B cell (primary cell): ENCODE measurements at regions not wholly inside any gene's neighbourhood (a gene's known extent, or its start where the extent isn't known, plus 50 kb on each side); places are given as distances from the start of the nearest gene placed in this dataset.

Source experiments
- ATAC-seq: fragments of 200-7000 bp; cut with Tn5 transposase; one replicate; pipeline ENCODE4 v1.10.0; 2021; ENCODE audit warnings: low read depth, mild to moderate bottlenecking, moderate number of reproducible peaks, moderate library complexity
- CTCF ChIA-PET: fragments of 350-600 bp; sonication (Branson Sonifier 250); formaldehyde crosslinking; loops from one replicate; lab custom pipeline; 2021; ENCODE audit warnings: antibody characterized with exemption, inconsistent platforms; lab: Charles Lee
- POLR2A ChIA-PET: fragments of 350-600 bp; sonication (Branson Sonifier 250); formaldehyde crosslinking; loops from one replicate; lab custom pipeline; 2021; ENCODE audit warnings: antibody characterized with exemption; lab: Charles Lee
- DNase-seq: peaks from one replicate; pipeline ENCODE4 v3.0.0; 2013
- H2AFZ ChIP-seq: 2 replicates; pipeline ENCODE4 v1.6.1; 2012; ENCODE audit warnings: mild to moderate bottlenecking, low read depth, low read length; ENCODE audit not compliant: insufficient read depth, poor library complexity, severe bottlenecking
- H3K27ac ChIP-seq, 2 donors: 1 replicate in 1 of 2; 2 replicates in 1 of 2; pipeline ENCODE4 v1.5.1; 2012 to 2013; ENCODE audit warnings: low read length in 2 of 2, mild to moderate bottlenecking in 2 of 2, moderate library complexity in 1 of 2
- H3K27me3 ChIP-seq, 4 experiments: fragments of 200-600 bp in 1 of 4; sonication (generic) in 1 of 4; replicated peaks in 1 of 4; 1 replicate in 2 of 4; 2 replicates in 2 of 4; pipeline versions ENCODE4 v1.6.1 to v1.7.0; 2013 to 2016; ENCODE audit warnings: low read length in 3 of 4, mild to moderate bottlenecking in 2 of 4, mixed read lengths in 1 of 4, moderate library complexity in 1 of 4; ENCODE audit not compliant: insufficient read depth in 4 of 4, control insufficient read depth in 3 of 4; ENCODE audit errors: control extremely low read depth in 1 of 4
- H3K36me3 ChIP-seq, 2 experiments: replicated peaks in 1 of 2; 1 replicate in 1 of 2; 2 replicates in 1 of 2; pipeline versions ENCODE4 v1.6.1 to v1.7.1; 2013; ENCODE audit warnings: low read length in 1 of 2; ENCODE audit not compliant: insufficient read depth in 2 of 2, control insufficient read depth in 1 of 2; ENCODE audit errors: control extremely low read depth in 1 of 2, extremely low read depth in 1 of 2
- H3K4me1 ChIP-seq, 2 donors: fragments of 200-600 bp in 1 of 2; sonication (generic) in 1 of 2; 1 replicate in 1 of 2; 2 replicates in 1 of 2; pipeline versions ENCODE4 v1.5.1 to v1.6.1; 2013 to 2017; ENCODE audit warnings: low read length in 2 of 2; ENCODE audit not compliant: control insufficient read depth in 2 of 2, insufficient read depth in 2 of 2
- H3K4me2 ChIP-seq: replicated peaks from 2 replicates; pipeline ENCODE3; 2012; ENCODE audit warnings: mild to moderate bottlenecking, low read depth, low read length; ENCODE audit not compliant: poor library complexity, severe bottlenecking
- H3K4me3 ChIP-seq, 5 experiments: fragments of 200-600 bp in 1 of 5; sonication (generic) in 1 of 5; 1 replicate in 3 of 5; 2 replicates in 2 of 5; pipeline versions ENCODE4 v1.5.1 to v1.7.0; 2011 to 2016; ENCODE audit warnings: low read length in 4 of 5, mild to moderate bottlenecking in 4 of 5, low read depth in 2 of 5, control low read depth in 1 of 5, moderate library complexity in 1 of 5; ENCODE audit not compliant: insufficient read depth in 1 of 5; ENCODE audit errors: control extremely low read depth in 1 of 5, extremely low read depth in 1 of 5
- H3K79me2 ChIP-seq: fragments of 200-600 bp; sonication (generic); one replicate; pipeline ENCODE4 v1.6.0; 2016; ENCODE audit warnings: low read length; ENCODE audit not compliant: control insufficient read depth, insufficient read depth
- H3K9ac ChIP-seq: fragments of 200-600 bp; sonication (generic); 2 replicates; pipeline ENCODE4 v1.6.1; 2017; ENCODE audit warnings: mild to moderate bottlenecking, low read length, moderate library complexity
- H3K9me3 ChIP-seq, 3 donors: one replicate each; pipeline versions ENCODE4 v1.6.1 to v1.7.1; 2013; ENCODE audit warnings: low read length in 2 of 3; ENCODE audit not compliant: control insufficient read depth in 2 of 3, insufficient read depth in 1 of 3; ENCODE audit errors: control extremely low read depth in 1 of 3
- H4K20me1 ChIP-seq: 2 replicates; pipeline ENCODE4 v1.6.0; 2012; ENCODE audit warnings: mild to moderate bottlenecking, low read length; ENCODE audit not compliant: insufficient read depth, control insufficient read depth, poor library complexity, severe bottlenecking
- H3K27ac Mint-ChIP-seq: one replicate; pipeline ENCODE4 v1.8.0; 2021; ENCODE audit warnings: mixed read lengths
- H3K27me3 Mint-ChIP-seq: one replicate; pipeline ENCODE4 v1.8.0; 2021; ENCODE audit warnings: mixed read lengths
- H3K4me1 Mint-ChIP-seq: one replicate; pipeline ENCODE4 v1.8.0; 2021; ENCODE audit warnings: mixed read lengths
- H3K4me3 Mint-ChIP-seq: one replicate; pipeline ENCODE4 v1.8.0; 2021; ENCODE audit warnings: mixed read lengths
- H3K9me3 Mint-ChIP-seq: one replicate; pipeline ENCODE4 v1.8.0; 2022; ENCODE audit warnings: mixed read lengths; ENCODE audit not compliant: insufficient read depth
- CTCF ChIP-seq: fragments of 200-600 bp; IDR thresholded peaks from one replicate; pipeline ENCODE4 v1.8.0; 2022; ENCODE audit warnings: antibody characterized with exemption, mild to moderate bottlenecking
- EZH2 ChIP-seq: IDR thresholded peaks from 2 replicates; pipeline ENCODE4 v1.6.1; 2012; ENCODE audit warnings: borderline replicate concordance, low read depth, mild to moderate bottlenecking, moderate library complexity, low read length; ENCODE audit not compliant: insufficient read depth, poor library complexity, severe bottlenecking
- WGBS: methylation state at CpG from one replicate; pipeline ENCODE4 v1.1.5; 2013; ENCODE audit warnings: missing lambda C conversion rate; ENCODE audit not compliant: insufficient coverage; 5-methylcytosine and 5-hydroxymethylcytosine counted together
- intact Hi-C: fragments of 100-400 bp; cut with micrococcal nuclease; formaldehyde crosslinking; loops from one replicate; pipeline ENCODE4 v1.10.0; 2022

- Histone ChIP-seq H3K9me3 (peaks cover 0 to 4% (median 0%) of the 10 kb centered on the region in 3 donors), H3K79me2 (no peaks in the 10 kb centered on the region), H3K4me1 (no peaks in the 10 kb centered on the region), H3K27me3 (peaks cover 0 to 18% (median 4%) of the 10 kb centered on the region in 4 experiments), H3K36me3 (no peaks in the 10 kb centered on the region), H3K9ac (no peak overlapping the region), H3K4me3 (no peak overlapping the region), H3K27ac (no peak overlapping the region), H4K20me1 (no peaks in the 10 kb centered on the region), H2AFZ (no peak overlapping the region), H3K4me2 (no peak overlapping the region)
- 100% methylated on average over 1 of the region's 2 CpGs for whole genome bisulfite sequencing
- no peak overlapping the region for H3K27ac Mint-ChIP-seq
- no peak overlapping the region for H3K4me3 Mint-ChIP-seq
- ChIA-PET CTCF (no interaction called here), POLR2A (no interaction called here)
- intact Hi-C loops = no loop called here
- ATAC-seq (no peak), DNase-seq (no peak)
- peaks cover 31% of the 10 kb centered on the region for H3K27me3 Mint-ChIP-seq
- TF ChIP-seq EZH2 = no peak
- no peak for TF ChIP-seq CTCF
- H3K9me3 Mint-ChIP-seq = peaks cover 4% of the 10 kb centered on the region
- H3K4me1 Mint-ChIP-seq = no peaks in the 10 kb centered on the region
These were observed 174.5 kb upstream of the PITX1 start for GRCh38 chr5:135208555-135208902.

GRCh38 chr5:135207866-135208265 lies 173.8 kb upstream of the PITX1 start:
- peaks cover 0 to 18% (median 4%) of the 10 kb centered on the region in 4 experiments for H3K27me3 ChIP-seq
- Mint-ChIP-seq H3K9me3 (peaks cover 4% of the 10 kb centered on the region), H3K4me1 (no peaks in the 10 kb centered on the region), H3K27ac (no peak overlapping the region), H3K4me3 (no peak overlapping the region), H3K27me3 (peaks cover 34% of the 10 kb centered on the region)
- TF ChIP-seq EZH2 (no peak), CTCF (no peak)
- no peak overlapping the region for H3K4me3 ChIP-seq
- no peak overlapping the region for H3K9ac ChIP-seq
- H2AFZ ChIP-seq = no peak overlapping the region
- no peaks in the 10 kb centered on the region for H3K79me2 ChIP-seq
- no peaks in the 10 kb centered on the region for H4K20me1 ChIP-seq
- WGBS = 73% methylated on average over 3 of the region's 6 CpGs
- ATAC-seq = no peak
- ChIA-PET POLR2A (no interaction called here), CTCF (no interaction called here)
- H3K4me2 ChIP-seq = no peak overlapping the region
- intact Hi-C loops = no loop called here
- H3K4me1 ChIP-seq = no peaks in the 10 kb centered on the region
- peaks cover 0 to 11% (median 0%) of the 10 kb centered on the region in 3 donors for H3K9me3 ChIP-seq
- H3K27ac ChIP-seq = no peak overlapping the region
- H3K36me3 ChIP-seq = no peaks in the 10 kb centered on the region
- DNase-seq = no peak
